ENCODE measurements at regions not wholly inside any gene's neighbourhood (a gene's known extent, or its start where the extent isn't known, plus 50 kb on each side); places are given as distances from the start of the nearest gene placed in this dataset.

DNA sequence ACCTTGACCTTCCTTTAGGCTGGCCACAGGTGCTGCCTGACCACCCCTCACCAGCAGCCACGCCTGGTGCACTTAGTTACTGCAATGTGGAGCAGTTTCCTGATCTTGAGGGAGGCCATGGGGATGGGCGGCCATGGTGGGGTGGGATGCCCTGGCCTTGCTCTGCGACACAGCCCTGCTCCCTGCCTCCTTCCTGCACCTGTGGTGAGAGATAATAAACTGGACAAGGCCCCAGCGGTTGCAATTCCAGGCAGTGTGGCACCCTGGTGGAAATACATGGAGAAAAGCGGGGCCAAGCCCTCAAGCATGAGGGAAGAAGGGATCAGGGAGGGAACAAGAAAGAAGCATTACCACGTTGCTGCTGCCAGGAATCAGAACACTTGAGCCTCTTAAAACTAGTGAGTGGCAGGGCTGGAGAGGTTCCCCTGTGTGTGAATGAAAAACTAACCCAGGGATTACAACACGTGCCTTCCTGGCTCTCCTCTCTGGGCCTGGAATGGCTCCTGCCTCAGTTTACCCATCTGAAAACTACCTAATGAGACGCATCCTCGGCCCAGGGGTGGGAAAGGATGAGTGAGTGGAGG lies 213.2 kb downstream of the LY86 start:
- no peaks in the 10 kb centered on the region for H3K36me3 ChIP-seq
- no peaks in the 10 kb centered on the region for H3K27me3 ChIP-seq
- 87% methylated on average over 9 of the region's 9 CpGs for WGBS
- peaks cover 17% of the 10 kb centered on the region for H3K4me1 ChIP-seq
- no peak overlapping the region for H3K27ac ChIP-seq
- no peaks in the 10 kb centered on the region for H3K9me3 ChIP-seq
- no peak overlapping the region for H3K4me3 ChIP-seq
- TF ChIP-seq POLR2AphosphoS5 (IDR thresholded peaks at IDR 0.05) (no peak), EP300 (IDR thresholded peaks at IDR 0.05) (no peak), POLR2A (IDR thresholded peaks at IDR 0.05) (no peak)
- TF ChIP-seq, protein P1, sequence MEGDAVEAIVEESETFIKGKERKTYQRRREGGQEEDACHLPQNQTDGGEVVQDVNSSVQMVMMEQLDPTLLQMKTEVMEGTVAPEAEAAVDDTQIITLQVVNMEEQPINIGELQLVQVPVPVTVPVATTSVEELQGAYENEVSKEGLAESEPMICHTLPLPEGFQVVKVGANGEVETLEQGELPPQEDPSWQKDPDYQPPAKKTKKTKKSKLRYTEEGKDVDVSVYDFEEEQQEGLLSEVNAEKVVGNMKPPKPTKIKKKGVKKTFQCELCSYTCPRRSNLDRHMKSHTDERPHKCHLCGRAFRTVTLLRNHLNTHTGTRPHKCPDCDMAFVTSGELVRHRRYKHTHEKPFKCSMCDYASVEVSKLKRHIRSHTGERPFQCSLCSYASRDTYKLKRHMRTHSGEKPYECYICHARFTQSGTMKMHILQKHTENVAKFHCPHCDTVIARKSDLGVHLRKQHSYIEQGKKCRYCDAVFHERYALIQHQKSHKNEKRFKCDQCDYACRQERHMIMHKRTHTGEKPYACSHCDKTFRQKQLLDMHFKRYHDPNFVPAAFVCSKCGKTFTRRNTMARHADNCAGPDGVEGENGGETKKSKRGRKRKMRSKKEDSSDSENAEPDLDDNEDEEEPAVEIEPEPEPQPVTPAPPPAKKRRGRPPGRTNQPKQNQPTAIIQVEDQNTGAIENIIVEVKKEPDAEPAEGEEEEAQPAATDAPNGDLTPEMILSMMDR (IDR thresholded peaks at IDR 0.05), result no peak
- DNase-seq (ENCODE audit: low spot score in 2 of 2), result no peak

DNA sequence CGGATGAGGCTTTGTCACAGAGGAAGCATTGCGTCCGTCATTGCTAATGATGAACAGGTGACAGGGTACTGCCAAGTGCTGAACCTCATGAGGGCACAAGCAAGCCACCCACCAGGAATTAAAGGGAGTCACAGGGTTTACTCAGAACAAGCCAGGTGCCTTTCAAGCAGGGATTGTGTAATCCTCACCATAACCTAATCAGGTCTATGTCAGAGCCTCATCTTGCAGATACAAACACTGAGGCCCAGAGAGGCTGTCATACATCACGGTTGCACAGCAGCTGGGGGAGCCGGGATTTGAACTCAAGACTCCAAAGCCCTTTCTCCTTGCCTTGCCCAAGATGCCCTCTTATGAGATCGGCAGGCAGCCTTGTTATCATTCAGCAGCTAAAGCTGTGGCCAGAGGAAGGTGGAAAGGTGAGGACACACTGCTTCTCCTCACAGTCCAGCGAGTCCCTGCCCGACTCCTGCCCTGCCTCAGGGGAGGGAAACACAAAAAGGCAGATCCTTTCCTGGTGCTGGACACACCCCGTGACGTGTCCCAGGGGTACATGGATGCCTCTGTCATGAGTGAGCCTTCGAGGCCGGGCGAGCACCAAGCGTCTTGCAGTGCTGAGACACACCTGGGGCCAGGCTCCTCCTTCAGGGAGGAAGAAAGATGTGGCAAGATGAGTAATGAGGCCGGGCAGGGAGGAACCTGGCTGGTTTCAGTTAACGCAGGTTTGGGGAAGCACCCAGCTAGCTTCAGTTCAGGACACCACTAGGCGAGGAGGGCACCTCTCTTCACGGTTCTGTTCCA lies 214.9 kb downstream of the LY86 start:
- Histone ChIP-seq H3K4me1 (peaks cover 17% of the 10 kb centered on the region), H3K27me3 (no peaks in the 10 kb centered on the region), H3K9me3 (no peaks in the 10 kb centered on the region), H3K27ac (peak overlapping the region; percentile 75), H3K36me3 (no peaks in the 10 kb centered on the region), H3K4me3 (no peak overlapping the region)
- peak in 1 of 2 donors; percentile 86 for DNase-seq (ENCODE audit: low spot score in 2 of 2)
- peak in 1 of 3 donors; percentile 46 for TF ChIP-seq POLR2AphosphoS5 (IDR thresholded peaks at IDR 0.05)
- TF ChIP-seq, protein P1 (IDR thresholded peaks at IDR 0.05), result no peak
- no peak for TF ChIP-seq POLR2A (IDR thresholded peaks at IDR 0.05)
- TF ChIP-seq EP300 (IDR thresholded peaks at IDR 0.05), result no peak
- 43% methylated on average over 15 of the region's 18 CpGs for WGBS

DNA sequence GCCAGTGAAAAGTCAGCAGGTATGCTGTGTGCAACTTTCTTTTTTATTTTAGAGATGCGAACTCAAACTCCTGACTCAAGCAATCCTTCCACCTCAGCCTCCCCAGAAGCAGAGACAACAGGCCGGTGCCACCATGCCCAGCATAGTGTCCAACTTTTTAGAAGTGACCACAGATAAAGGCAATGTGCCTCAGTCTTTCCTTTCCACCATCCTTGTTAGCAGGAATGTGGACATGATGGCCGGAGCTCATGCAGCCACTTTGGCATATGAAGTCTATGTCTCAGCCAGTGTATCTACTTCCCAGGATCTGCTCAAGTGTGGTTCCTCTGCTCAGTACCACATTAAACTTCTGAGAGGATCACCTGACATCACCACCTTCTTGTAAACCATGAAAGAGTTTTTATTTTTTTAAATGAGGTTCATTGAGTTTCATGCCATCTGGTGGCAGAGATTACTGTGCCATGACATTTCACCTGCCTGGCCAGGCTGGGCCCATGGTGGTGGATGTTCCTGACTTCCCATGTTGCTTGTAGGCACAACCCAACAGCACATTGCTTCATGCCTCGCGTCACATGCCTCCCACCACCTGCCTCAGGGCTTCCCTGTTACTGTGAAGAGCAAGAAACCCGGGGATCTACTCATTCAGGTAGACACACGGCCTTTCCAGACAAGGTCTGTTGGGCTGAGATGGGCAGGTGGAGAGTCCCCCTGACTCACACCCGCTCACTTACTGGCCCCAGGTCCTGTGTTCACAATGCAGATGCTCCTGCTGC lies 216.5 kb downstream of the LY86 start:
- Histone ChIP-seq H3K27me3 (no peaks in the 10 kb centered on the region), H3K27ac (no peak overlapping the region), H3K4me3 (no peak overlapping the region), H3K4me1 (peaks cover 17% of the 10 kb centered on the region), H3K36me3 (no peaks in the 10 kb centered on the region), H3K9me3 (no peaks in the 10 kb centered on the region)
- WGBS, result 96% methylated on average over 7 of the region's 8 CpGs
- DNase-seq (ENCODE audit: low spot score in 2 of 2), result no peak
- TF ChIP-seq POLR2AphosphoS5 (IDR thresholded peaks at IDR 0.05) (no peak), EP300 (IDR thresholded peaks at IDR 0.05) (no peak), POLR2A (IDR thresholded peaks at IDR 0.05) (no peak)
- TF ChIP-seq, protein P1 (IDR thresholded peaks at IDR 0.05), result no peak

DNA sequence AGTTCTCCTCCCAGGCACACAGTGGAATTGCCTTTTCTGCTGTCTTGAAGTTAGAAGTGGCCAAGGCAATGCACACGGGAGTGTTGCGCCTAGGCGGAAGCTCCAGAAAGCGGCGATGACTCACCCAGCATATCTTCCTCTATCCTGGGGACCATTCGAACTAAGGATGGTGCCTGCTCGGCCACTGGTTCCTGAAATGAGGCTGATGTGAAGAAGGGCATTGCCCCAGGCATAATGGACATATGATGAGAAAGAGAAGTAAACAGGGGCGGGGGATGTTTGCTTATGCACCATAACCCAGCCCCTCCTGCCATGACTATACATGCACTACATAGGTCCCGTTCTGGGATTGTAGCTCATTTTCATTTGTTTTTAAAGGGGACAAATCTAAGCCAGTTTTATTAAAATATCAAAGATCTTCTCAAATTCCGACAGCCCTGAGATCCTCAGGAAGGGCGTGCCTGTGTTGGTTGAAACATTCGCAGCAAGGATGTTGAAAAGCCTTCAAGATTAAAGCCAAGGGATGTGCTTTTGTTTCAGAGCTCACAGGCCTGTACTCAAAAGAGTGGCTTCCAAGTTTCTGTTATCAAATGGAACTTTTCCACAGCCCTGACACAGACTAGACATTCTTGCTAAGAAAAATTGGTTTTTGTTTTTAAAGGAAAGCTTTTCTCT lies 218.5 kb downstream of the LY86 start:
- Histone ChIP-seq H3K27me3 (no peaks in the 10 kb centered on the region), H3K4me1 (peaks cover 32% of the 10 kb centered on the region), H3K4me3 (no peak overlapping the region), H3K27ac (peak overlapping the region; percentile 11), H3K9me3 (no peaks in the 10 kb centered on the region), H3K36me3 (no peaks in the 10 kb centered on the region)
- 77% methylated on average over 12 of the region's 12 CpGs for WGBS
- TF ChIP-seq, protein P1 (IDR thresholded peaks at IDR 0.05), result no peak
- TF ChIP-seq POLR2AphosphoS5 (IDR thresholded peaks at IDR 0.05) (no peak), POLR2A (IDR thresholded peaks at IDR 0.05) (no peak), EP300 (IDR thresholded peaks at IDR 0.05) (no peak)
- no peak for DNase-seq (ENCODE audit: low spot score in 2 of 2)
